ENCODE measurements at regions not wholly inside any gene's neighbourhood (a gene's known extent, or its start where the extent isn't known, plus 50 kb on each side); places are given as distances from the start of the nearest gene placed in this dataset.

GRCh38 chr5:153321478-153321877 lies 169.0 kb upstream of the GRIA1 start:
- TF ChIP-seq, protein P1, sequence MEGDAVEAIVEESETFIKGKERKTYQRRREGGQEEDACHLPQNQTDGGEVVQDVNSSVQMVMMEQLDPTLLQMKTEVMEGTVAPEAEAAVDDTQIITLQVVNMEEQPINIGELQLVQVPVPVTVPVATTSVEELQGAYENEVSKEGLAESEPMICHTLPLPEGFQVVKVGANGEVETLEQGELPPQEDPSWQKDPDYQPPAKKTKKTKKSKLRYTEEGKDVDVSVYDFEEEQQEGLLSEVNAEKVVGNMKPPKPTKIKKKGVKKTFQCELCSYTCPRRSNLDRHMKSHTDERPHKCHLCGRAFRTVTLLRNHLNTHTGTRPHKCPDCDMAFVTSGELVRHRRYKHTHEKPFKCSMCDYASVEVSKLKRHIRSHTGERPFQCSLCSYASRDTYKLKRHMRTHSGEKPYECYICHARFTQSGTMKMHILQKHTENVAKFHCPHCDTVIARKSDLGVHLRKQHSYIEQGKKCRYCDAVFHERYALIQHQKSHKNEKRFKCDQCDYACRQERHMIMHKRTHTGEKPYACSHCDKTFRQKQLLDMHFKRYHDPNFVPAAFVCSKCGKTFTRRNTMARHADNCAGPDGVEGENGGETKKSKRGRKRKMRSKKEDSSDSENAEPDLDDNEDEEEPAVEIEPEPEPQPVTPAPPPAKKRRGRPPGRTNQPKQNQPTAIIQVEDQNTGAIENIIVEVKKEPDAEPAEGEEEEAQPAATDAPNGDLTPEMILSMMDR (IDR thresholded peaks at IDR 0.05): no peak
- TF ChIP-seq POLR2A (IDR thresholded peaks at IDR 0.05): no peak

All from right lobe of liver (tissue), 4 donors.